Panc1 (cell line): ENCODE measurements at regions not wholly inside any gene's neighbourhood (a gene's known extent, or its start where the extent isn't known, plus 50 kb on each side); places are given as distances from the start of the nearest gene placed in this dataset.

Experiments
- POLR2AphosphoS5 ChIP-seq: IDR thresholded peaks from 2 replicates; pipeline ENCODE4 v1.6.1; 2012; ENCODE audit warnings: mild to moderate bottlenecking, low read depth, low read length, moderate library complexity
- SIN3A ChIP-seq: IDR thresholded peaks from 2 replicates; pipeline ENCODE4 v1.6.1; 2012; ENCODE audit warnings: low read depth, mild to moderate bottlenecking, low read length, moderate library complexity, borderline replicate concordance; ENCODE audit not compliant: insufficient read depth
- TCF7L2 ChIP-seq: IDR thresholded peaks from 2 replicates; pipeline ENCODE4 v1.6.1; 2011; ENCODE audit warnings: mild to moderate bottlenecking, low read depth, low read length, inconsistent platforms
- TF ChIP-seq, protein P1 (sequence below), 2 experiments: IDR thresholded peaks; 2 replicates each; pipeline ENCODE4 v1.6.1; 2011 to 2012; ENCODE audit warnings: low read depth in 2 of 2, control low read depth in 1 of 2, low read length in 1 of 2, mild to moderate bottlenecking in 1 of 2, moderate library complexity in 1 of 2; ENCODE audit not compliant: insufficient read depth in 1 of 2
- TF ChIP-seq, protein P2 (sequence below): fragments of 450-650 bp; IDR thresholded peaks from 2 replicates; pipeline ENCODE4 v1.5.1; 2017; ENCODE audit warnings: mild to moderate bottlenecking

DNA sequence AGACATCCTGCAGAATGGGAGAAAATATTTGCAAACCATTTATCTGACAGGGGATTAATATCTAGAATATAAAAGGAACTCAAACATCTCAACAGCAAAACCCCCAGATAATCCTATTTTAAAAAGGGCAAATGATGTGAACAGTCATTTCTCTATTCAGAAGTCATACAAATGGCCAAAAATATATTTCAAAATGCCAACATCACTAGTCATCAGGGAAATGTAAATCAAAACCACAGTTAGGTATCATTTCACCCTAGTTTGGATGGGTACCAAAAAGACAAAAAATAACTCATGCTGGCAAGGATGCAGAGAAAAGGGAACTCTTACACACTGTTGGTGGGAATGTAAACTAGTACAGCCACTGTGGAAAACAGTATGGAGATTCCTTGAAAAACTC lies 70.0 kb downstream of the TBR1 start:
- TF ChIP-seq, protein P1, sequence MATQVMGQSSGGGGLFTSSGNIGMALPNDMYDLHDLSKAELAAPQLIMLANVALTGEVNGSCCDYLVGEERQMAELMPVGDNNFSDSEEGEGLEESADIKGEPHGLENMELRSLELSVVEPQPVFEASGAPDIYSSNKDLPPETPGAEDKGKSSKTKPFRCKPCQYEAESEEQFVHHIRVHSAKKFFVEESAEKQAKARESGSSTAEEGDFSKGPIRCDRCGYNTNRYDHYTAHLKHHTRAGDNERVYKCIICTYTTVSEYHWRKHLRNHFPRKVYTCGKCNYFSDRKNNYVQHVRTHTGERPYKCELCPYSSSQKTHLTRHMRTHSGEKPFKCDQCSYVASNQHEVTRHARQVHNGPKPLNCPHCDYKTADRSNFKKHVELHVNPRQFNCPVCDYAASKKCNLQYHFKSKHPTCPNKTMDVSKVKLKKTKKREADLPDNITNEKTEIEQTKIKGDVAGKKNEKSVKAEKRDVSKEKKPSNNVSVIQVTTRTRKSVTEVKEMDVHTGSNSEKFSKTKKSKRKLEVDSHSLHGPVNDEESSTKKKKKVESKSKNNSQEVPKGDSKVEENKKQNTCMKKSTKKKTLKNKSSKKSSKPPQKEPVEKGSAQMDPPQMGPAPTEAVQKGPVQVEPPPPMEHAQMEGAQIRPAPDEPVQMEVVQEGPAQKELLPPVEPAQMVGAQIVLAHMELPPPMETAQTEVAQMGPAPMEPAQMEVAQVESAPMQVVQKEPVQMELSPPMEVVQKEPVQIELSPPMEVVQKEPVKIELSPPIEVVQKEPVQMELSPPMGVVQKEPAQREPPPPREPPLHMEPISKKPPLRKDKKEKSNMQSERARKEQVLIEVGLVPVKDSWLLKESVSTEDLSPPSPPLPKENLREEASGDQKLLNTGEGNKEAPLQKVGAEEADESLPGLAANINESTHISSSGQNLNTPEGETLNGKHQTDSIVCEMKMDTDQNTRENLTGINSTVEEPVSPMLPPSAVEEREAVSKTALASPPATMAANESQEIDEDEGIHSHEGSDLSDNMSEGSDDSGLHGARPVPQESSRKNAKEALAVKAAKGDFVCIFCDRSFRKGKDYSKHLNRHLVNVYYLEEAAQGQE (IDR thresholded peaks at IDR 0.05; ENCODE audit: insufficient read depth in 1 of 2, low read depth in 2 of 2, low read length in 1 of 2), result no peak
- TF ChIP-seq, protein P2, sequence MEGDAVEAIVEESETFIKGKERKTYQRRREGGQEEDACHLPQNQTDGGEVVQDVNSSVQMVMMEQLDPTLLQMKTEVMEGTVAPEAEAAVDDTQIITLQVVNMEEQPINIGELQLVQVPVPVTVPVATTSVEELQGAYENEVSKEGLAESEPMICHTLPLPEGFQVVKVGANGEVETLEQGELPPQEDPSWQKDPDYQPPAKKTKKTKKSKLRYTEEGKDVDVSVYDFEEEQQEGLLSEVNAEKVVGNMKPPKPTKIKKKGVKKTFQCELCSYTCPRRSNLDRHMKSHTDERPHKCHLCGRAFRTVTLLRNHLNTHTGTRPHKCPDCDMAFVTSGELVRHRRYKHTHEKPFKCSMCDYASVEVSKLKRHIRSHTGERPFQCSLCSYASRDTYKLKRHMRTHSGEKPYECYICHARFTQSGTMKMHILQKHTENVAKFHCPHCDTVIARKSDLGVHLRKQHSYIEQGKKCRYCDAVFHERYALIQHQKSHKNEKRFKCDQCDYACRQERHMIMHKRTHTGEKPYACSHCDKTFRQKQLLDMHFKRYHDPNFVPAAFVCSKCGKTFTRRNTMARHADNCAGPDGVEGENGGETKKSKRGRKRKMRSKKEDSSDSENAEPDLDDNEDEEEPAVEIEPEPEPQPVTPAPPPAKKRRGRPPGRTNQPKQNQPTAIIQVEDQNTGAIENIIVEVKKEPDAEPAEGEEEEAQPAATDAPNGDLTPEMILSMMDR, result no peak
- TF ChIP-seq POLR2AphosphoS5 (no peak), TCF7L2 (no peak), SIN3A (no peak)
